Activated T-cell treated with anti-CD3 and anti-CD28 coated beads, Interleukin-2, amount 50 U/mL, for 4 hours (primary cell): ENCODE measurements at regions not wholly inside any gene's neighbourhood (a gene's known extent, or its start where the extent isn't known, plus 50 kb on each side); places are given as distances from the start of the nearest gene placed in this dataset.
A peak's percentile ranks its signal among the peaks of the same experiment; 100 is the strongest.

Source experiments
- ATAC-seq, 2 donors: fragments of 200-7000 bp; cut with Tn5 transposase; one replicate each; pipeline ENCODE4 v1.10.0; 2021
- DNase-seq: peaks from one replicate; pipeline ENCODE4 v3.0.0-alpha.2; 2020
- H3K27me3 Mint-ChIP-seq: one replicate; pipeline ENCODE4 v1.8.0; 2021; ENCODE audit warnings: low read depth, mixed read lengths
- H3K36me3 Mint-ChIP-seq: one replicate; pipeline ENCODE4 v1.8.0; 2022; ENCODE audit warnings: mixed read lengths; ENCODE audit not compliant: insufficient read depth
- H3K4me1 Mint-ChIP-seq: one replicate; pipeline ENCODE4 v1.8.0; 2021; ENCODE audit warnings: low read depth, mixed read lengths
- H3K4me3 Mint-ChIP-seq: one replicate; pipeline ENCODE4 v1.8.0; 2021; ENCODE audit warnings: mild to moderate bottlenecking, moderate library complexity, mixed read lengths
- H3K9me3 Mint-ChIP-seq: one replicate; pipeline ENCODE4 v1.8.0; 2021; ENCODE audit warnings: mixed read lengths

DNA sequence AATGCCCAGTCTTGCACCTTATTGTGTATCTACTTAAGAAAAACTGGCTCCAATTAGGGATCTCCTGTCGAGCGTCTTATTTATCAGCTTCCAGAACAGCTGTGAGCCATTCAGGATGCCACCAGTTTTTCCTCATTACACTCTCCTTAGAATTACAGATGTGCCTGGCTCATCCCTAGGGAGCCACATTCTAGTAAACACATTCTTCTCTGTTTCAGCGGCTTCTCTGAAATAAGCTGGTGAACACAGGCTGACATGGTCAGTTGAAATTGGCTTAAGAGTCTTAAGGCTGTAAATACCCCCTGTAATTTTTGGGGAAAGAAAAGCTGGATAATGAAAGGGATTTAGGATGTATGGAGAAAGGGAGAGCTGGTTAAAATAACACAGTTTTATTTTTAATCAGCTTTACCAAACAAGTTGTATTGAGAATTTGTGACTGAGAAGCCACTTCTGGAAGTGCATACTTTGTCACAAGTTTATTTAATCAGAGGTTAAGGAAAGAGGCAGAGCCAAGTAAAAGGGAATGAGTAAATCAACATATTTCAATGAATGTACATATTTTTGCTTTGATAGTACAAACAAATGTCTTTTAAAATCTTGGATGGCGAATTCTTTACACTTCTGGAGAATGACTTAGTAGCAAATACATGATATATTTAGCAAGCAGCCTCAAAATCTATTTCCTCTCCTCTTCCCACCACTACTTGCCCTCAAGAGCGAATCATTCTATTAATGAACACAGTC is 562.0 kb upstream of the GOT2 start:
- H3K36me3 Mint-ChIP-seq: no peaks in the 10 kb centered on the region
- H3K9me3 Mint-ChIP-seq: peaks cover 7% of the 10 kb centered on the region
- DNase-seq: no peak
- no peaks in the 10 kb centered on the region for H3K4me1 Mint-ChIP-seq
- ATAC-seq: no peak
- no peaks in the 10 kb centered on the region for H3K27me3 Mint-ChIP-seq
- no peak overlapping the region for H3K4me3 Mint-ChIP-seq

DNA sequence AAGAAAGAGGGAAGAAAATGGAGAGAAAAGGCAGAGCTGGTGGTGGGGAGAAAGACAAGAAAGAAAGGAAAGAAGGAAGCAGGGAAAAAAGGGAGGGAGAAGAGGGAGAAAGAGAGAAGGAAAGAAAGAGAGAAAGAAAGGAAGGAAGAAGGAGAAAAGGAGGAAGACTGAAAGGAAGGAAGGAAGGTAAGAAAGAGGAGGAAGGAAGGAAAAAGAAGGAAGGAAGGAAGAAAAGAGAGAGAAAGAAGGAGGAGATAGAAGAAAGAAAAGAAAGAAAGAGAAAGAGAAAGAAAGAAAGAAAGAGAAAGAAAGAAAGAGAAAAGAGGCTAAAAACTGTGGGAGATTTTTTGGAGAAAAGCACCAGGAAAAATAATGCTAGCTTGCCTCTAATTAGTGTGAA is 561.4 kb upstream of the GOT2 start:
- Mint-ChIP-seq H3K4me1 (no peaks in the 10 kb centered on the region), H3K9me3 (peaks cover 7% of the 10 kb centered on the region), H3K36me3 (no peaks in the 10 kb centered on the region), H3K4me3 (no peak overlapping the region), H3K27me3 (no peaks in the 10 kb centered on the region)
- no peak for DNase-seq
- ATAC-seq: no peak

DNA sequence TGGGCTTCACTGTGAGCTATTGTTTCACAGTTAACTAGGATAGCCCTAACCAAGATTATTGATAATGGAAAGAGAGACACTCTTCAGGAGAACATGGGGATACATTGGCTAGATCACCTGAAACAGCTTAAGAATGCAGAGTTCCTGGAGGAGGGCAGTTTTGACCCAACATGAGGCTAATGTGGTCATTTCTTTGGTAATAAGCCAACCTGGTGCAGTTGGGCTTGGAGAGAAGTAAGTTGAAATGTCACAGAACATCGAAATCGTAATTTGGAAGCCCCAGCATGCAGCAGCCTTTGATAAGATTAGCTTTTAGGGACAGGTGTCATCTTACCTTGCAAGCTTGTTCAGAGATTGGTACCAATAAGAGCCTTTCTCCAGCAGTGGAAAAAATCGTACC is 556.6 kb upstream of the GOT2 start:
- Mint-ChIP-seq H3K27me3 (no peaks in the 10 kb centered on the region), H3K4me3 (no peak overlapping the region), H3K36me3 (no peaks in the 10 kb centered on the region), H3K9me3 (peaks cover 19% of the 10 kb centered on the region), H3K4me1 (no peaks in the 10 kb centered on the region)
- ATAC-seq (no peak), DNase-seq (no peak)

DNA sequence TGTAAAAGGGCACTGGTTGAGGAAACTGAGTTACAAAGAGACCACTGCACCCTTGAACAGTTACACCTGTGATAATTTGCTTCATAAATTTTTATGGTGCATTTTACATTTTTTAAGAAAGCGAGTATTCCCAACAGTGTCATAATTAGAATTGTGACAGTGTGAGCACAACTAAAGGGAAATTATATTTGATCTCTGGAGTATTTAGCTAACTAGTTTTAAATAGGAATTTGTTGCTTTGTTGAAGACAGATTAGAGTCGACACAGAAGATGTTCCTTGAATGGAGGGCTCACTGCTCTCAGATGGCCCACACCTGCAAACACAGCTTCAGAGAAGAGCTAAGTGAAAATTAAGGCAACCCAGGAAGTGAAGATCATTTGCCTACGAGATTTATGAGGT is 555.0 kb upstream of the GOT2 start:
- ATAC-seq: no peak

DNA sequence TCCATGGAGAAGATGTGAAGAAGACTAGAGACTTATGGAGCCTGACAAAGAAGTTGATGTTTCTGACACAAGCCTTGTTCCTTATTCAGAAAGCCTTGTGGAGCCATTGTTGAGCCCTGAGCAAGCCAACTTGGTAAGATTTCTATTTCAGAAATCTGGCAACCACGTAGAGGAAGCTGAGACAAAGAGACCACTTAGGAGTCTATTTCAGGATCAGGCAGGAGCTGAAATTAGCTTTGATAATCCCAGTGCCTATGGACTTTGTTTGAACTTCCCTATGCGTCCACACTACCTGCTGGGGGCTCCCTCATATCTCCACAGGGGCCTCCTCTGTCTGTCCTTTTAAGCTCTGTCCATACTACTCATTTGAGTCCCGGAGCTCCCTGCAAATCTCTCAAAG is 540.0 kb upstream of the GOT2 start:
- no peaks in the 10 kb centered on the region for H3K27me3 Mint-ChIP-seq
- no peaks in the 10 kb centered on the region for H3K36me3 Mint-ChIP-seq
- H3K4me3 Mint-ChIP-seq: no peak overlapping the region
- H3K4me1 Mint-ChIP-seq: no peaks in the 10 kb centered on the region
- ATAC-seq: no peak
- DNase-seq: no peak
- no peaks in the 10 kb centered on the region for H3K9me3 Mint-ChIP-seq

More for the DNA sequence above, 555.0 kb upstream of the GOT2 start:
- no peaks in the 10 kb centered on the region for H3K27me3 Mint-ChIP-seq
- H3K36me3 Mint-ChIP-seq: no peaks in the 10 kb centered on the region
- H3K9me3 Mint-ChIP-seq: peaks cover 11% of the 10 kb centered on the region
- H3K4me3 Mint-ChIP-seq: no peak overlapping the region
- DNase-seq: no peak
- no peaks in the 10 kb centered on the region for H3K4me1 Mint-ChIP-seq

GRCh38 chr16:59263955-59264354 is 529.8 kb upstream of the GOT2 start:
- Mint-ChIP-seq H3K36me3 (no peaks in the 10 kb centered on the region), H3K27me3 (no peaks in the 10 kb centered on the region), H3K4me1 (peaks cover 3% of the 10 kb centered on the region), H3K4me3 (no peak overlapping the region), H3K9me3 (peaks cover 7% of the 10 kb centered on the region)
- DNase-seq: no peak
- ATAC-seq: no peak

DNA sequence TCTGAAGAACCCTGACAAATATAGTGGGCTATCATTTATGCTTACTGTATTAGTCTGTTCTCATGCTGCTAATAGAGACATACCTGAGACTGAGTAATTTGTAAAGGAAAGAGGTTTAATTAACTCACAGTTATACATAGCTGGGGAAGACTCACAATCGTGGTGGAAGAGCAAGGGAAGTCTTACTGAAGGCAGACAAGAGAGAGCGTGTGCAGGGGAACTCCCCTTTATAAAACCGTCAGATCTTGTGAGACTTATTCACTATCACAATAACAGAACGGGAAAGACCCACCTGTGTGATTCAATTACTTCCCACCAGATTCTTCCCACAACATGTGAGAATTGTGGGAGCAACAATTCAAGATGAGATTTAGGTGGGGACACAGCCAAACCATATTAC is 526.8 kb upstream of the GOT2 start:
- peaks cover 7% of the 10 kb centered on the region for H3K9me3 Mint-ChIP-seq
- H3K27me3 Mint-ChIP-seq: no peaks in the 10 kb centered on the region
- no peak for DNase-seq
- H3K4me1 Mint-ChIP-seq: peaks cover 3% of the 10 kb centered on the region
- ATAC-seq: peak; percentile 49 to 80
- H3K4me3 Mint-ChIP-seq: no peak overlapping the region
- no peaks in the 10 kb centered on the region for H3K36me3 Mint-ChIP-seq

- Mint-ChIP-seq H3K9me3 (peaks cover 7% of the 10 kb centered on the region), H3K27me3 (no peaks in the 10 kb centered on the region), H3K4me1 (peaks cover 3% of the 10 kb centered on the region), H3K36me3 (no peaks in the 10 kb centered on the region), H3K4me3 (no peak overlapping the region)
- ATAC-seq (peak in 1 of 2 donors; percentile 34), DNase-seq (no peak)
Measured at GRCh38 chr16:59259950-59260319, 525.8 kb upstream of the GOT2 start.

GRCh38 chr16:59259074-59259949 is 525.2 kb upstream of the GOT2 start:
- Mint-ChIP-seq H3K27me3 (no peaks in the 10 kb centered on the region), H3K9me3 (peaks cover 10% of the 10 kb centered on the region), H3K4me3 (no peak overlapping the region), H3K36me3 (no peaks in the 10 kb centered on the region), H3K4me1 (peaks cover 3% of the 10 kb centered on the region)
- no peak for DNase-seq
- peak; percentile 53 to 56 for ATAC-seq

GRCh38 chr16:59252317-59252716 is 518.2 kb upstream of the GOT2 start:
- no peaks in the 10 kb centered on the region for H3K4me1 Mint-ChIP-seq
- no peak overlapping the region for H3K4me3 Mint-ChIP-seq
- no peaks in the 10 kb centered on the region for H3K27me3 Mint-ChIP-seq
- ATAC-seq (no peak), DNase-seq (no peak)
- peaks cover 6% of the 10 kb centered on the region for H3K9me3 Mint-ChIP-seq
- H3K36me3 Mint-ChIP-seq: no peaks in the 10 kb centered on the region

- Mint-ChIP-seq H3K27me3 (no peaks in the 10 kb centered on the region), H3K36me3 (no peaks in the 10 kb centered on the region), H3K9me3 (peaks cover 6% of the 10 kb centered on the region), H3K4me3 (no peak overlapping the region), H3K4me1 (no peaks in the 10 kb centered on the region)
- no peak for DNase-seq
- ATAC-seq: no peak
Measured at GRCh38 chr16:59249011-59249410, 514.9 kb upstream of the GOT2 start.

- Mint-ChIP-seq H3K9me3 (peaks cover 10% of the 10 kb centered on the region), H3K4me3 (no peak overlapping the region), H3K27me3 (no peaks in the 10 kb centered on the region), H3K4me1 (no peaks in the 10 kb centered on the region), H3K36me3 (no peaks in the 10 kb centered on the region)
- ATAC-seq (no peak), DNase-seq (no peak)
Measured at GRCh38 chr16:59242556-59242955, 508.4 kb upstream of the GOT2 start.

- no peaks in the 10 kb centered on the region for H3K4me1 Mint-ChIP-seq
- H3K27me3 Mint-ChIP-seq: no peaks in the 10 kb centered on the region
- ATAC-seq (no peak), DNase-seq (no peak)
- H3K9me3 Mint-ChIP-seq: peaks cover 9% of the 10 kb centered on the region
- H3K4me3 Mint-ChIP-seq: no peak overlapping the region
- no peaks in the 10 kb centered on the region for H3K36me3 Mint-ChIP-seq
Measured at GRCh38 chr16:59238246-59238645, 504.1 kb upstream of the GOT2 start.

GRCh38 chr16:59236804-59237458 is 502.8 kb upstream of the GOT2 start:
- Mint-ChIP-seq H3K27me3 (no peaks in the 10 kb centered on the region), H3K9me3 (peaks cover 9% of the 10 kb centered on the region), H3K4me3 (no peak overlapping the region), H3K4me1 (no peaks in the 10 kb centered on the region), H3K36me3 (no peaks in the 10 kb centered on the region)
- no peak for DNase-seq
- no peak for ATAC-seq
